ENCODE measurements at regions not wholly inside any gene's neighbourhood (a gene's known extent, or its start where the extent isn't known, plus 50 kb on each side); places are given as distances from the start of the nearest gene placed in this dataset.

- no peak overlapping the region for H3K4me3 Mint-ChIP-seq
- no peaks in the 10 kb centered on the region for H3K27me3 Mint-ChIP-seq
- intact Hi-C loops (cut with micrococcal nuclease), result no loop called here
- no peak overlapping the region for H3K27ac Mint-ChIP-seq
- TF ChIP-seq CTCF (IDR thresholded peaks at IDR 0.05), result no peak
- POLR2A ChIA-PET, result no interaction called here
- H3K9me3 Mint-ChIP-seq, result no peaks in the 10 kb centered on the region
- DNase-seq (no peak), ATAC-seq (ENCODE audit: low read depth) (no peak)
- no peaks in the 10 kb centered on the region for H3K4me1 Mint-ChIP-seq
- no peaks in the 10 kb centered on the region for H3K36me3 Mint-ChIP-seq (ENCODE audit: low read depth)
- CTCF ChIA-PET, result no interaction called here
Measured at GRCh38 chr7:12801107-12801506, 113.7 kb downstream of the ARL4A start.

GRCh38 chr7:12802070-12802469 lies 114.6 kb downstream of the ARL4A start:
- intact Hi-C loops (cut with micrococcal nuclease), result no loop called here
- POLR2A ChIA-PET, result no interaction called here

GRCh38 chr7:12803542-12803941 lies 116.1 kb downstream of the ARL4A start:
- POLR2A ChIA-PET, result no interaction called here
- DNase-seq (no peak), ATAC-seq (ENCODE audit: low read depth) (no peak)
- TF ChIP-seq CTCF (IDR thresholded peaks at IDR 0.05), result no peak
- intact Hi-C loops (cut with micrococcal nuclease), result no loop called here
- Mint-ChIP-seq H3K27ac (no peak overlapping the region), H3K9me3 (no peaks in the 10 kb centered on the region), H3K4me1 (no peaks in the 10 kb centered on the region), H3K4me3 (no peak overlapping the region), H3K36me3 (ENCODE audit: low read depth) (no peaks in the 10 kb centered on the region), H3K27me3 (no peaks in the 10 kb centered on the region)
- CTCF ChIA-PET, result no interaction called here

More at GRCh38 chr7:12802070-12802469, 114.6 kb downstream of the ARL4A start:
- no peak for ATAC-seq (ENCODE audit: low read depth)
- Mint-ChIP-seq H3K4me3 (no peak overlapping the region), H3K9me3 (no peaks in the 10 kb centered on the region), H3K27me3 (no peaks in the 10 kb centered on the region), H3K27ac (no peak overlapping the region), H3K36me3 (ENCODE audit: low read depth) (no peaks in the 10 kb centered on the region), H3K4me1 (no peaks in the 10 kb centered on the region)
- CTCF ChIA-PET, result no interaction called here
- no peak for TF ChIP-seq CTCF (IDR thresholded peaks at IDR 0.05)
- DNase-seq, result no peak

- ChIA-PET CTCF (no interaction called here), POLR2A (no interaction called here)
- H3K36me3 Mint-ChIP-seq (ENCODE audit: low read depth), result no peaks in the 10 kb centered on the region
- ATAC-seq (ENCODE audit: low read depth) (no peak), DNase-seq (no peak)
- no peaks in the 10 kb centered on the region for H3K9me3 Mint-ChIP-seq
- H3K27me3 Mint-ChIP-seq, result no peaks in the 10 kb centered on the region
- TF ChIP-seq CTCF (IDR thresholded peaks at IDR 0.05), result no peak
- intact Hi-C loops (cut with micrococcal nuclease), result no loop called here
- H3K4me3 Mint-ChIP-seq, result no peak overlapping the region
- H3K4me1 Mint-ChIP-seq, result no peaks in the 10 kb centered on the region
- no peak overlapping the region for H3K27ac Mint-ChIP-seq
Measured at GRCh38 chr7:12805518-12805928, 118.1 kb downstream of the ARL4A start.

- no peaks in the 10 kb centered on the region for H3K36me3 Mint-ChIP-seq (ENCODE audit: low read depth)
- CTCF ChIA-PET, result no interaction called here
- intact Hi-C loops (cut with micrococcal nuclease), result no loop called here
- H3K9me3 Mint-ChIP-seq, result no peaks in the 10 kb centered on the region
- no peak overlapping the region for H3K4me3 Mint-ChIP-seq
- DNase-seq (no peak), ATAC-seq (ENCODE audit: low read depth) (no peak)
- no peaks in the 10 kb centered on the region for H3K4me1 Mint-ChIP-seq
- H3K27me3 Mint-ChIP-seq, result no peaks in the 10 kb centered on the region
- H3K27ac Mint-ChIP-seq, result no peak overlapping the region
- TF ChIP-seq CTCF (IDR thresholded peaks at IDR 0.05), result no peak
- POLR2A ChIA-PET, result no interaction called here
Measured at GRCh38 chr7:12805957-12806356, 118.5 kb downstream of the ARL4A start.

All from activated B cell treated with CpG ODN at 0.5 μM for 24 hours (primary cell).